ENCODE measurements at regions not wholly inside any gene's neighbourhood (a gene's known extent, or its start where the extent isn't known, plus 50 kb on each side); places are given as distances from the start of the nearest gene placed in this dataset.

DNA sequence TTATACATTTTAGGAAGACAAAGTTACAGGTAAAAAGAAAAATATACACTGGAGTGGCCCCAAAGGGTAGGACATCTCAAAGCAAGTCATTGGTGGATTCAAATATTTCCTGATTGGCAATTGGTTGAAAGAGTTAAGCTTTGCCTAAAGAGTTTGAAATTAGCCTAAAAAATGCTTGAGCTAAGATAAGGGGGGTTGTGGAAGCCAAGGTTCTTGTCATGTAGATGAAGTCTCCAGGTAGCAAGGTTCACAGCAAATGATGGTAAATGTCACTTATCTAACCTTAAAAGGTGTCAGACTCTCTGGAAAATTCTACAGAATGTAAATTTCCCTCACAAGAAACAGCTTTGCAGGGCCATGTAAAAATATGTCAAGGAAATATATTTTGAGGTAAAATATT lies 596.7 kb downstream of the FAT4 start:
- ATAC-seq (ENCODE audit: low read depth) (no peak), DNase-seq (no peak)
- no peak for TF ChIP-seq EZH2 (IDR thresholded peaks at IDR 0.05; ENCODE audit: borderline replicate concordance, insufficient read depth, low read depth, low read length, poor library complexity, severe bottlenecking)
- TF ChIP-seq, protein P1, sequence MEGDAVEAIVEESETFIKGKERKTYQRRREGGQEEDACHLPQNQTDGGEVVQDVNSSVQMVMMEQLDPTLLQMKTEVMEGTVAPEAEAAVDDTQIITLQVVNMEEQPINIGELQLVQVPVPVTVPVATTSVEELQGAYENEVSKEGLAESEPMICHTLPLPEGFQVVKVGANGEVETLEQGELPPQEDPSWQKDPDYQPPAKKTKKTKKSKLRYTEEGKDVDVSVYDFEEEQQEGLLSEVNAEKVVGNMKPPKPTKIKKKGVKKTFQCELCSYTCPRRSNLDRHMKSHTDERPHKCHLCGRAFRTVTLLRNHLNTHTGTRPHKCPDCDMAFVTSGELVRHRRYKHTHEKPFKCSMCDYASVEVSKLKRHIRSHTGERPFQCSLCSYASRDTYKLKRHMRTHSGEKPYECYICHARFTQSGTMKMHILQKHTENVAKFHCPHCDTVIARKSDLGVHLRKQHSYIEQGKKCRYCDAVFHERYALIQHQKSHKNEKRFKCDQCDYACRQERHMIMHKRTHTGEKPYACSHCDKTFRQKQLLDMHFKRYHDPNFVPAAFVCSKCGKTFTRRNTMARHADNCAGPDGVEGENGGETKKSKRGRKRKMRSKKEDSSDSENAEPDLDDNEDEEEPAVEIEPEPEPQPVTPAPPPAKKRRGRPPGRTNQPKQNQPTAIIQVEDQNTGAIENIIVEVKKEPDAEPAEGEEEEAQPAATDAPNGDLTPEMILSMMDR (IDR thresholded peaks at IDR 0.05): no peak
- H3K27me3 ChIP-seq (replicated peaks in 1 of 4; ENCODE audit: control extremely low read depth in 1 of 4, control insufficient read depth in 3 of 4, insufficient read depth in 4 of 4, low read length in 3 of 4): no peaks in the 10 kb centered on the region
- H3K4me3 ChIP-seq (ENCODE audit: control extremely low read depth in 1 of 5, extremely low read depth in 1 of 5, insufficient read depth in 1 of 5, low read depth in 2 of 5, low read length in 4 of 5): no peak overlapping the region
- H2AFZ ChIP-seq (ENCODE audit: insufficient read depth, low read depth, low read length, poor library complexity, severe bottlenecking): no peak overlapping the region
- H3K4me1 ChIP-seq (ENCODE audit: control insufficient read depth in 2 of 2, insufficient read depth in 2 of 2, low read length in 2 of 2): no peaks in the 10 kb centered on the region
- no peaks in the 10 kb centered on the region for H4K20me1 ChIP-seq (ENCODE audit: control insufficient read depth, insufficient read depth, low read length, poor library complexity, severe bottlenecking)
- no peaks in the 10 kb centered on the region for H3K9me3 Mint-ChIP-seq (ENCODE audit: insufficient read depth)
- POLR2A ChIA-PET: no interaction called here
- intact Hi-C loops (cut with micrococcal nuclease): no loop called here
- H3K27me3 Mint-ChIP-seq: no peaks in the 10 kb centered on the region
- CTCF ChIA-PET: no interaction called here
- no peak overlapping the region for H3K9ac ChIP-seq (ENCODE audit: low read length)
- no peak overlapping the region for H3K27ac ChIP-seq (ENCODE audit: low read length in 2 of 2)
- no peak overlapping the region for H3K4me3 Mint-ChIP-seq
- H3K79me2 ChIP-seq (ENCODE audit: control insufficient read depth, insufficient read depth, low read length): no peaks in the 10 kb centered on the region
- H3K4me1 Mint-ChIP-seq: no peaks in the 10 kb centered on the region
- H3K4me2 ChIP-seq (replicated peaks; ENCODE audit: low read depth, low read length, poor library complexity, severe bottlenecking): no peak overlapping the region
- H3K27ac Mint-ChIP-seq: no peak overlapping the region
- no peaks in the 10 kb centered on the region for H3K9me3 ChIP-seq (ENCODE audit: control extremely low read depth in 1 of 3, control insufficient read depth in 2 of 3, insufficient read depth in 1 of 3, low read length in 2 of 3)
- H3K36me3 ChIP-seq (replicated peaks in 1 of 2; ENCODE audit: control extremely low read depth in 1 of 2, control insufficient read depth in 1 of 2, extremely low read depth in 1 of 2, insufficient read depth in 2 of 2, low read length in 1 of 2): no peaks in the 10 kb centered on the region

DNA sequence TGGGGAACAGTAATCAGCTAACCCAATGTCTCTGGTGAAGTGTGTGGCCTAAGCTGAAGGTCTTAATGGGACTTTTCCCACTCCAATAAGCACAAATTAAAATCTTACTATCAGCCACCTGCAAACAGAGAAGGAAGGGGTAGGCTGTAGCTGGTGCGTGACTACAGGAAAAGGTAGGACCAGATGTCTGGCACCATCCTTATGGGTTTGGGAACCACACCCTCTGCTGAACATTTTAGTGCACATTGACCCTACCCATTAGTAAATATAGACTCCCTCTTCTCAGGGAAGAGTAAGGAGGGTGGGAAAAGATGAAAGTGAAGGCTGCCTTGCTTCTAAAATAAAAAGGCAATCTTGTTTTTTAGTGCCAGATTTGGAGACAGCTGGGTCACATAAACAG lies 602.8 kb downstream of the FAT4 start:
- H3K27ac Mint-ChIP-seq: no peak overlapping the region
- no peaks in the 10 kb centered on the region for H3K27me3 Mint-ChIP-seq
- H3K4me2 ChIP-seq (replicated peaks; ENCODE audit: low read depth, low read length, poor library complexity, severe bottlenecking): no peak overlapping the region
- no peaks in the 10 kb centered on the region for H3K79me2 ChIP-seq (ENCODE audit: control insufficient read depth, insufficient read depth, low read length)
- H3K4me1 Mint-ChIP-seq: no peaks in the 10 kb centered on the region
- no peaks in the 10 kb centered on the region for H3K9me3 Mint-ChIP-seq (ENCODE audit: insufficient read depth)
- H3K4me3 ChIP-seq (ENCODE audit: control extremely low read depth in 1 of 5, extremely low read depth in 1 of 5, insufficient read depth in 1 of 5, low read depth in 2 of 5, low read length in 4 of 5): no peak overlapping the region
- ATAC-seq (ENCODE audit: low read depth): no peak
- intact Hi-C loops (cut with micrococcal nuclease): no loop called here
- no peak overlapping the region for H3K4me3 Mint-ChIP-seq
- no peak overlapping the region for H2AFZ ChIP-seq (ENCODE audit: insufficient read depth, low read depth, low read length, poor library complexity, severe bottlenecking)
- no CpG with 5 or more reads among the region's 1 CpG for WGBS (ENCODE audit: insufficient coverage)
- no peak overlapping the region for H3K27ac ChIP-seq (ENCODE audit: low read length in 2 of 2)
- no peaks in the 10 kb centered on the region for H3K9me3 ChIP-seq (ENCODE audit: control extremely low read depth in 1 of 3, control insufficient read depth in 2 of 3, insufficient read depth in 1 of 3, low read length in 2 of 3)
- no peak for TF ChIP-seq EZH2 (IDR thresholded peaks at IDR 0.05; ENCODE audit: borderline replicate concordance, insufficient read depth, low read depth, low read length, poor library complexity, severe bottlenecking)
- TF ChIP-seq, protein P1 (IDR thresholded peaks at IDR 0.05): no peak
- H3K27me3 ChIP-seq (replicated peaks in 1 of 4; ENCODE audit: control extremely low read depth in 1 of 4, control insufficient read depth in 3 of 4, insufficient read depth in 4 of 4, low read length in 3 of 4): no peaks in the 10 kb centered on the region
- no peaks in the 10 kb centered on the region for H3K4me1 ChIP-seq (ENCODE audit: control insufficient read depth in 2 of 2, insufficient read depth in 2 of 2, low read length in 2 of 2)
- CTCF ChIA-PET: no interaction called here
- no peaks in the 10 kb centered on the region for H4K20me1 ChIP-seq (ENCODE audit: control insufficient read depth, insufficient read depth, low read length, poor library complexity, severe bottlenecking)
- DNase-seq: no peak
- H3K36me3 ChIP-seq (replicated peaks in 1 of 2; ENCODE audit: control extremely low read depth in 1 of 2, control insufficient read depth in 1 of 2, extremely low read depth in 1 of 2, insufficient read depth in 2 of 2, low read length in 1 of 2): no peaks in the 10 kb centered on the region
- POLR2A ChIA-PET: no interaction called here
- H3K9ac ChIP-seq (ENCODE audit: low read length): no peak overlapping the region

All from B cell (primary cell).